ENCODE measurements at regions not wholly inside any gene's neighbourhood (a gene's known extent, or its start where the extent isn't known, plus 50 kb on each side); places are given as distances from the start of the nearest gene placed in this dataset.
"Not testable (repeated sequence)": the region's sequence is repeated elsewhere in the genome, so short reads cannot be mapped to it uniquely, and the experiment has no call there.

GRCh38 chr20:12733811-12734210 lies 275.0 kb upstream of the SPTLC3 start:
- Mint-ChIP-seq H3K4me3 (no peak overlapping the region), H3K27ac (no peak overlapping the region), H3K9me3 (peaks cover 0 to 20% (median 4%) of the 10 kb centered on the region in 9 donors), H3K4me1 (no peaks in the 10 kb centered on the region), H3K27me3 (peaks cover 0 to 4% (median 0%) of the 10 kb centered on the region in 5 donors), H3K36me3 (peaks cover 0 to 3% (median 0%) of the 10 kb centered on the region in 3 donors)
- POLR2A ChIA-PET = no interaction called here
- no peak for ATAC-seq
- DNase-seq = no peak

DNA sequence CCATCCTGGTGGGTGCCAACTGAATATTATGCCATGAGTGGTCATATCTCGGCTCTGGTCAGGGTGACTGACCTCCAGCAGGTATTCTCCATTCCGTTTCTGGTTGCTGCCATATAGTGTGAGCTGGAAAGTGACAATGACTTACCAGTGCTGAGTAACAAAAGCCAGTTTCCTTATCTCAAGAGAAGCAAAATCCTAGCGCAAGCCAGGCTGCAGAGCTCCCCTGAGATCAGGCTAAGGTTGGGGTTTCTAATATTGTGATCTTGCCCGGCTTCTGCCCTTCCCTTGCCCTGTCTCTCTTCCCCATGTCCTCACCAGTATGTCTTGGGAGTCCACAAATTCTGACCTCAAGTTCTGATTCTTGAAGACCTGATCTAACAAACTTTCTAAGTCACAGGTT lies 271.3 kb upstream of the SPTLC3 start:
- Mint-ChIP-seq H3K36me3 (no peaks in the 10 kb centered on the region), H3K9me3 (peaks cover 0 to 27% (median 4%) of the 10 kb centered on the region in 9 donors), H3K4me3 (no peak overlapping the region), H3K27ac (no peak overlapping the region), H3K4me1 (no peaks in the 10 kb centered on the region), H3K27me3 (peaks cover 0 to 4% (median 0%) of the 10 kb centered on the region in 5 donors)
- POLR2A ChIA-PET = no interaction called here
- no peak for DNase-seq
- ATAC-seq = no peak

DNA sequence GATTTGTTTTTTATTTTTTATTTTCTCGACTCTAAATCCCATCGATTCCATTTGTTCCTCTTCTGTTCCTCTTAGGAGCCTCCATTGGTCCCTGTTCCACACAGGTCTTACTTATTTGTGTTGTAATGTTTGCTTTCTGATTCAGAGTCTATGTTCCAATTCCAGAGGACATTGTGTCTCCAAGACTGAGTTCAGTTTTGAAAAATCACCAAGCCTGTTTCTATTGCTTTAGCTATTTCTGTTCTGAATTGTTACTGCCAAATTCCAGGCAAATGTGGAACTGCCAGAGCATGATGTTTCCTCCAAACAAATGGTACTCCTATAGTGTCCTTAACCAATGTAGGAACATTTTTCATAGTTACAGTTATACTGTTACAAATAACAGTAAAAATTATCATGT lies 270.9 kb upstream of the SPTLC3 start:
- no peak for ATAC-seq
- H3K27me3 Mint-ChIP-seq = peaks cover 0 to 4% (median 0%) of the 10 kb centered on the region in 5 donors
- H3K27ac Mint-ChIP-seq = no peak overlapping the region
- H3K36me3 Mint-ChIP-seq = no peaks in the 10 kb centered on the region
- no peak for DNase-seq
- H3K9me3 Mint-ChIP-seq = peaks cover 0 to 27% (median 4%) of the 10 kb centered on the region in 9 donors
- POLR2A ChIA-PET = no interaction called here
- no peaks in the 10 kb centered on the region for H3K4me1 Mint-ChIP-seq
- H3K4me3 Mint-ChIP-seq = no peak overlapping the region

DNA sequence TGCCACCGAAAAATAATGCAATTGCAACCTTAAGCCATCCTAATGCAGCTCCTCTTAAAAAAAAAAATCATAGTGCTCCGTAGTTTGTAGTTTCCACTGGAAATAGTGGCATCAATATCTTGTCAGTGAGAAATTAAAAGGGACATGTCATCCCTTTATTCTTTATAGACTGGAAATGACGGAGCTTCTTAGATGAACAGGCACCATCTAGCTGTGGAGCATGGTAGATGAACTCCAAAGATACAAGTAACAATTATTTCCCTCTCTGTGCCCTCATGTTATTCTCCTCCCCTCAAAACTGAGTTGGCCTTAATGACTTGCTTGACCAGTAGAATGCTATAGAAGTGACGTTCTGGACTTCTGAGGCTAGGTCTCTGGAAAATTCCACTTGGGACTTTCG lies 268.1 kb upstream of the SPTLC3 start:
- POLR2A ChIA-PET = no interaction called here
- Mint-ChIP-seq H3K36me3 (no peaks in the 10 kb centered on the region), H3K4me3 (no peak overlapping the region), H3K27me3 (peaks cover 0 to 4% (median 0%) of the 10 kb centered on the region in 5 donors), H3K9me3 (peaks cover 0 to 18% (median 4%) of the 10 kb centered on the region in 9 donors), H3K4me1 (no peaks in the 10 kb centered on the region), H3K27ac (peak overlapping the region in 1 of 10 donors; percentile 10)
- ATAC-seq (no peak), DNase-seq (no peak)

DNA sequence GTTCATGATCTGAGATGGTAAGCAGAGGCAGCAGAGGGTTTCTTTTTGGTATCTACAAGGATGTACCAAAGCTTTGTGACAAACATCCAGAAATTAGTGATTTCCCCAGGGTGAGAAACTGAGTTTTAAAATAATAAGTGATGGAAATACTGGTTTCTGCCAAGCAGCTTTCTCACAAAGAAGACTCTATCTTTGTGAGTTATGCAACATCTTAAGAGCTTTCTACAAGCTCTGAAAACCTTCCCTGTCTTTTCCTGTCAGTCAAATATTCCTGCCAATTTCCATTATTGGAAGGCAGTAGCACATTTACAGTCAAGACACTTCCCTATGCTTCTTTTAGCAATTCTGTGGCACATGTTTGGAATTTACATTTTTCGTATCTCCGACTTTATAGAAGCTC lies 264.7 kb upstream of the SPTLC3 start:
- no peak for DNase-seq
- Mint-ChIP-seq H3K36me3 (no peaks in the 10 kb centered on the region), H3K9me3 (peaks cover 0 to 9% (median 4%) of the 10 kb centered on the region in 9 donors), H3K4me3 (no peak overlapping the region), H3K27ac (no peak overlapping the region), H3K27me3 (no peaks in the 10 kb centered on the region), H3K4me1 (no peaks in the 10 kb centered on the region)
- ATAC-seq = no peak
- POLR2A ChIA-PET = no interaction called here

GRCh38 chr20:12748359-12748994 lies 260.3 kb upstream of the SPTLC3 start:
- Mint-ChIP-seq H3K36me3 (peaks cover 0 to 4% (median 0%) of the 10 kb centered on the region in 3 donors), H3K9me3 (peaks cover 0 to 16% (median 2%) of the 10 kb centered on the region in 9 donors), H3K27me3 (no peaks in the 10 kb centered on the region), H3K27ac (no peak overlapping the region), H3K4me3 (no peak overlapping the region), H3K4me1 (no peaks in the 10 kb centered on the region)
- POLR2A ChIA-PET = no interaction called here
- DNase-seq (no peak), ATAC-seq (no peak)

DNA sequence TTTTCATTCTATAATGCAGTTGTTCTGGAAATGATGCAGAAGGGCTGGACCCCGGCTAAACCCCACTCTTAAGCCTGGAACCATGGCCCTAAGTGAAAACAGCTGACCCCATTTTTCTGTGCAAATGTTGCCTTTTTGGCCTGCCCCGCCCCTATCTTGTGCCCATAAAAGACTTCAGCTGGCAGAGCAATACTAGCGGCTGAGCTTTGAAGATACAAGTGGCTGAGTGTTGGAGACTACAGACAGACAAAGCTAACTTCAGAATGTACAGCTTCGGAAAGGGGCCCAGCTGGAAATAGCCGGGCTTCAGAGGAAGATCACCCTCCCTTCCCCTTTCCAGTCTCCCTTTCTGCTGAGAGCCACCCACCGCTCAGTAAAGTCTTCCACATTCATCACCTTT lies 258.6 kb upstream of the SPTLC3 start:
- POLR2A ChIA-PET = no interaction called here
- Mint-ChIP-seq H3K27me3 (peaks cover 0 to 10% (median 0%) of the 10 kb centered on the region in 5 donors), H3K4me3 (no peak overlapping the region), H3K36me3 (peaks cover 0 to 9% (median 0%) of the 10 kb centered on the region in 3 donors), H3K9me3 (peaks cover 0 to 23% (median 3%) of the 10 kb centered on the region in 9 donors), H3K27ac (no peak overlapping the region), H3K4me1 (no peaks in the 10 kb centered on the region)
- DNase-seq = no peak
- ATAC-seq = no peak

GRCh38 chr20:12752900-12753693 lies 255.7 kb upstream of the SPTLC3 start:
- H3K27me3 Mint-ChIP-seq = peaks cover 0 to 30% (median 2%) of the 10 kb centered on the region in 5 donors
- H3K27ac Mint-ChIP-seq, DNase-seq, H3K36me3 Mint-ChIP-seq, POLR2A ChIA-PET, ATAC-seq, H3K4me3 Mint-ChIP-seq, H3K4me1 Mint-ChIP-seq: not testable (repeated sequence)
- H3K9me3 Mint-ChIP-seq = peaks cover 0 to 35% (median 3%) of the 10 kb centered on the region in 9 donors

- Mint-ChIP-seq H3K27me3 (peaks cover 0 to 36% (median 2%) of the 10 kb centered on the region in 5 donors), H3K9me3 (peaks cover 0 to 41% (median 3%) of the 10 kb centered on the region in 9 donors)
- H3K27ac Mint-ChIP-seq, H3K4me3 Mint-ChIP-seq, H3K36me3 Mint-ChIP-seq, ATAC-seq, POLR2A ChIA-PET, DNase-seq, H3K4me1 Mint-ChIP-seq: not testable (repeated sequence)
Observed at GRCh38 chr20:12753742-12754141, 255.0 kb upstream of the SPTLC3 start.

GRCh38 chr20:12759493-12759892 lies 249.3 kb upstream of the SPTLC3 start:
- Mint-ChIP-seq H3K9me3 (peaks cover 0 to 25% (median 2%) of the 10 kb centered on the region in 9 donors), H3K27me3 (peaks cover 0 to 31% (median 0%) of the 10 kb centered on the region in 5 donors)
- H3K27ac Mint-ChIP-seq, POLR2A ChIA-PET, H3K4me3 Mint-ChIP-seq, H3K4me1 Mint-ChIP-seq, ATAC-seq, H3K36me3 Mint-ChIP-seq, DNase-seq: not testable (repeated sequence)

DNA sequence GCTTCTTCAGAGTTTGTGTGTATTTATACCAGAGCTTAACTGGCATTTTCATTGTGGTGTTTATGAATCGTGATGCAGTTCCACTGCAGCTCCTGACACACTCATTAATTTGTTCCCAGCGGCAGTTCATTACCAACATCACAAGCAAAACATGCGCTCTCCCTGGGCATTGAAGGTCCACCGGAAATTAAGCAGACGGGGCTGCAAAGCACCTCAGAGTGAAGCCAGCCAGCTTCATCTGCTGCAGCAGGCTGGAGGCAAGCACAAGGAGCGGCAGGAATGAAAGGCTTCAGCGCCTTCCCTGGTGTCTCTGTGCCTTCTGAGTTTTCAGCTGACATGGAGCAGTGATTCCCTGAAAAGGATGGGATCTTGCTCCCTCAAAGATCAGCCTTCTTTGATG lies 246.0 kb upstream of the SPTLC3 start:
- H3K9me3 Mint-ChIP-seq = peaks cover 0 to 14% (median under 1%) of the 10 kb centered on the region in 9 donors
- no peak overlapping the region for H3K27ac Mint-ChIP-seq
- H3K27me3 Mint-ChIP-seq = peaks cover 0 to 9% (median 3%) of the 10 kb centered on the region in 5 donors

GRCh38 chr20:12763406-12763805 lies 245.4 kb upstream of the SPTLC3 start:
- POLR2A ChIA-PET = no interaction called here
- ATAC-seq (no peak), DNase-seq (no peak)
- H3K4me1 Mint-ChIP-seq = no peaks in the 10 kb centered on the region
- H3K9me3 Mint-ChIP-seq = peaks cover 0 to 14% (median 0%) of the 10 kb centered on the region in 9 donors
- no peaks in the 10 kb centered on the region for H3K36me3 Mint-ChIP-seq
- H3K27me3 Mint-ChIP-seq = peaks cover 0 to 5% (median 0%) of the 10 kb centered on the region in 5 donors
- H3K4me3 Mint-ChIP-seq = no peak overlapping the region
- no peak overlapping the region for H3K27ac Mint-ChIP-seq

More for the DNA sequence above, 246.0 kb upstream of the SPTLC3 start:
- no peak overlapping the region for H3K4me3 Mint-ChIP-seq
- no peaks in the 10 kb centered on the region for H3K4me1 Mint-ChIP-seq
- no peak for ATAC-seq
- POLR2A ChIA-PET = no interaction called here
- H3K36me3 Mint-ChIP-seq = no peaks in the 10 kb centered on the region
- DNase-seq = no peak

DNA sequence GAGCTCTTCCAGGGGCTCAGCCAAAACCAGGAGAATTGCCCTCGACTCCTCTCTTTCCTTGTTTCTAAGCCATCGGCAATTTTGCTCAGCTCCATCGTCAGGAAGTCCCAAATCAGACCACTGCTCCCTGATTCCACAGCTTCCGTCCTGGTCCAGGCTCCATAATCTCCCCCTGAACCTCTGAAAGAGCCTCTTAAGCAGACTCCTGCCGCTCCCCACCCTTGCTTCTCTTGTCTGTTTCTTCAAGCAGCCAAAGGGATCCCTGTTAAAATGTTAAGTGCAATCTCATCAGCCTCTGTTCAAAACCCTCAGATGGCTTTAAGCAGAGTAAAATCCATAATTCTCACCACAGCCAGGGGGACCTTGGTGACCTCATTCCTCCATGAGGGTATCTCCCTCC lies 244.7 kb upstream of the SPTLC3 start:
- H3K27me3 Mint-ChIP-seq = peaks cover 0 to 4% (median 0%) of the 10 kb centered on the region in 5 donors
- ATAC-seq (no peak), DNase-seq (no peak)
- H3K27ac Mint-ChIP-seq = no peak overlapping the region
- no peaks in the 10 kb centered on the region for H3K4me1 Mint-ChIP-seq
- no peak overlapping the region for H3K4me3 Mint-ChIP-seq
- POLR2A ChIA-PET = no interaction called here
- peaks cover 0 to 14% (median 2%) of the 10 kb centered on the region in 9 donors for H3K9me3 Mint-ChIP-seq
- H3K36me3 Mint-ChIP-seq = no peaks in the 10 kb centered on the region

Data from naive thymus-derived CD8-positive, alpha-beta T cell (primary cell).